HCT116 (cell line): ENCODE measurements at regions not wholly inside any gene's neighbourhood (a gene's known extent, or its start where the extent isn't known, plus 50 kb on each side); places are given as distances from the start of the nearest gene placed in this dataset.

Experiments
- ATAC-seq: fragments of 200-7000 bp; cut with Tn5 transposase; 2 replicates; pipeline ENCODE4 v1.9.1; 2020; ENCODE audit warnings: mild to moderate bottlenecking, moderate library complexity
- BruUV-seq: library from RNA; stranded (reverse); fragments of 400-500 nt; replicated peaks from 2 replicates; lab custom pipeline; 2021; lab: Mats Ljungman, UMichigan
- CTCF ChIA-PET: fragments of 300-600 bp; sonication (Branson Sonifier 250); formaldehyde crosslinking; loops from one replicate; lab custom pipeline; 2021; ENCODE audit warnings: antibody characterized with exemption; lab: Charles Lee
- POLR2A ChIA-PET: fragments of 300-600, 350-600 bp; sonication (Branson Sonifier 250); formaldehyde crosslinking; loops from one replicate; lab custom pipeline; 2021; ENCODE audit warnings: antibody characterized with exemption; lab: Charles Lee
- RAD21 ChIA-PET, 2 experiments: fragments of 300-600 bp; sonication (Branson Sonifier 250); formaldehyde crosslinking; loops; one replicate each; lab custom pipeline; 2023; ENCODE audit warnings: low total read pairs in 2 of 2; ENCODE audit not compliant: uncharacterized antibody in 2 of 2, unreplicated experiment in 2 of 2, low non-redundant PET in 1 of 2; lab: Charles Lee
- DNase-seq: peaks from one replicate; pipeline ENCODE4 v3.0.0-alpha.2; 2010; ENCODE audit warnings: low read depth, low spot score
- H2AFZ ChIP-seq: fragments of 200-600 bp; shearing (Covaris generic), sonication (generic); 2 replicates; pipeline ENCODE4 v1.6.1; 2017; ENCODE audit warnings: low read depth, mixed run types, mixed read lengths, antibody characterized with exemption, low read length; ENCODE audit not compliant: poor library complexity, severe bottlenecking
- H3K27ac ChIP-seq: 2 replicates; pipeline ENCODE4 v1.5.1; 2012; ENCODE audit warnings: low read depth, low read length
- H3K27me3 ChIP-seq: fragments of 200-600 bp; sonication (generic); 2 replicates; pipeline ENCODE4 v1.6.1; 2016; ENCODE audit warnings: mixed run types, low read length, mixed read lengths; ENCODE audit not compliant: insufficient read depth
- H3K36me3 ChIP-seq, 2 experiments: fragments of 200-500 bp in 1 of 2; fragments of 200-600 bp in 1 of 2; sonication (Bioruptor generic) in 1 of 2; sonication (generic) in 1 of 2; 2 replicates each; pipeline versions ENCODE4 v1.5.1 to v1.6.1; 2014 to 2016; ENCODE audit warnings: low read length in 2 of 2, inconsistent platforms in 1 of 2, mixed read lengths in 1 of 2, mixed run types in 1 of 2; ENCODE audit not compliant: insufficient read depth in 2 of 2, control insufficient read depth in 1 of 2
- H3K4me1 ChIP-seq, 2 experiments: fragments of 200-600 bp in 1 of 2; sonication (generic) in 1 of 2; 2 replicates each; pipeline versions ENCODE4 v1.5.1 to v1.6.1; 2012 to 2017; ENCODE audit warnings: low read length in 2 of 2, inconsistent platforms in 1 of 2, mild to moderate bottlenecking in 1 of 2, mixed read lengths in 1 of 2, mixed run types in 1 of 2, moderate library complexity in 1 of 2; ENCODE audit not compliant: insufficient read depth in 2 of 2, control insufficient read depth in 1 of 2
- H3K4me2 ChIP-seq: fragments of 200-600 bp; sonication (generic); 2 replicates; pipeline ENCODE4 v1.6.1; 2017; ENCODE audit warnings: mixed run types, low read length, mixed read lengths
- H3K4me3 ChIP-seq, 2 experiments: fragments of 200-600 bp in 1 of 2; sonication (generic) in 1 of 2; replicated peaks in 1 of 2; 2 replicates each; pipeline ENCODE4 v1.5.1; 2011 to 2016; ENCODE audit warnings: low read length in 2 of 2, control low read depth in 1 of 2, low read depth in 1 of 2, mild to moderate bottlenecking in 1 of 2, mixed read lengths in 1 of 2, mixed run types in 1 of 2
- H3K79me2 ChIP-seq: fragments of 200-600 bp; sonication (generic); 2 replicates; pipeline ENCODE4 v1.6.1; 2017; ENCODE audit warnings: mild to moderate bottlenecking, mixed run types, low read length, moderate library complexity, mixed read lengths; ENCODE audit not compliant: insufficient read depth
- H3K9ac ChIP-seq: fragments of 200-600 bp; sonication (generic); 2 replicates; pipeline ENCODE4 v1.6.1; 2016; ENCODE audit warnings: low read length, mixed read lengths
- H3K9me2 ChIP-seq: fragments of 200-600 bp; sonication (generic), shearing (Covaris generic); 2 replicates; pipeline ENCODE4 v1.6.1; 2017; ENCODE audit warnings: mixed run types, mild to moderate bottlenecking, moderate library complexity; ENCODE audit not compliant: insufficient read depth
- H3K9me3 ChIP-seq, 2 experiments: fragments of 200-500 bp in 1 of 2; fragments of 200-600 bp in 1 of 2; sonication (Bioruptor generic) in 1 of 2; sonication (generic) in 1 of 2; 2 replicates each; pipeline ENCODE4 v1.6.1; 2014 to 2017; ENCODE audit warnings: low read length in 2 of 2, mixed read lengths in 2 of 2, inconsistent platforms in 1 of 2, low read depth in 1 of 2, mild to moderate bottlenecking in 1 of 2, mixed run types in 1 of 2, moderate library complexity in 1 of 2; ENCODE audit not compliant: control insufficient read depth in 1 of 2, insufficient read depth in 1 of 2
- H4K20me1 ChIP-seq: fragments of 200-600 bp; sonication (generic), shearing (Covaris generic); 2 replicates; pipeline ENCODE4 v1.6.1; 2017; ENCODE audit warnings: mixed run types, mild to moderate bottlenecking, moderate library complexity; ENCODE audit not compliant: insufficient read depth
- CBX3 ChIP-seq: IDR thresholded peaks from 2 replicates; pipeline ENCODE4 v1.6.1; 2012; ENCODE audit warnings: low read depth
- CEBPB ChIP-seq: IDR thresholded peaks from 2 replicates; pipeline ENCODE4 v1.6.1; 2012; ENCODE audit warnings: low read depth
- EGR1 ChIP-seq: IDR thresholded peaks from 2 replicates; pipeline ENCODE4 v1.6.1; 2012; ENCODE audit warnings: low read depth
- EZH2phosphoT487 ChIP-seq: fragments of 200-600 bp; IDR thresholded peaks from 2 replicates; pipeline ENCODE4 v1.6.1; 2018; ENCODE audit warnings: antibody characterized with exemption, borderline replicate concordance
- MAX ChIP-seq: IDR thresholded peaks from 2 replicates; pipeline ENCODE4 v1.6.1; 2012
- POLR2A ChIP-seq: IDR thresholded peaks from 2 replicates; pipeline ENCODE4 v1.7.0; 2011; ENCODE audit warnings: borderline replicate concordance; ENCODE audit not compliant: insufficient read depth, insufficient read length; ENCODE audit errors: extremely low read depth
- POLR2AphosphoS5 ChIP-seq: IDR thresholded peaks from 2 replicates; pipeline ENCODE4 v1.6.1; 2011; ENCODE audit warnings: mild to moderate bottlenecking, low read depth, low read length, moderate library complexity
- RAD21 ChIP-seq: IDR thresholded peaks from 2 replicates; pipeline ENCODE4 v1.6.1; 2012; ENCODE audit warnings: low read depth, mild to moderate bottlenecking
- REST ChIP-seq: IDR thresholded peaks from 2 replicates; pipeline ENCODE4 v1.6.1; 2012; ENCODE audit warnings: low read depth
- SP1 ChIP-seq: IDR thresholded peaks from 2 replicates; pipeline ENCODE4 v1.6.1; 2012; ENCODE audit warnings: low read depth
- SRF ChIP-seq: IDR thresholded peaks from 2 replicates; pipeline ENCODE4 v1.6.1; 2012; ENCODE audit warnings: low read depth
- TCF7L2 ChIP-seq: IDR thresholded peaks from 2 replicates; pipeline ENCODE4 v1.7.0; 2011; ENCODE audit warnings: borderline replicate concordance, inconsistent platforms; ENCODE audit not compliant: insufficient read depth, insufficient read length; ENCODE audit errors: extremely low read depth
- ZNF274 ChIP-seq: fragments of 200-500 bp; sonication (Bioruptor generic); IDR thresholded peaks from 2 replicates; pipeline ENCODE4 v1.6.1; 2014; ENCODE audit warnings: mild to moderate bottlenecking, low read depth, low read length, inconsistent platforms
- intact Hi-C: fragments of 100-400 bp; cut with micrococcal nuclease; formaldehyde crosslinking; loops from 2 replicates; pipeline ENCODE4 v1.10.0; 2022
- TF ChIP-seq, protein P1 (sequence below), 3 experiments: fragments of 200-600 bp in 1 of 3; sonication (generic) in 1 of 3; IDR thresholded peaks in 2 of 3; conservative IDR thresholded peaks in 1 of 3; 2 replicates each; pipeline ENCODE4 v1.5.1; 2012 to 2017; ENCODE audit warnings: low read depth in 2 of 3, low read length in 2 of 3, antibody characterized with exemption in 1 of 3, borderline replicate concordance in 1 of 3, control low read depth in 1 of 3, mild to moderate bottlenecking in 1 of 3, mixed read lengths in 1 of 3, mixed run types in 1 of 3, moderate library complexity in 1 of 3; ENCODE audit not compliant: insufficient read depth in 1 of 3

DNA sequence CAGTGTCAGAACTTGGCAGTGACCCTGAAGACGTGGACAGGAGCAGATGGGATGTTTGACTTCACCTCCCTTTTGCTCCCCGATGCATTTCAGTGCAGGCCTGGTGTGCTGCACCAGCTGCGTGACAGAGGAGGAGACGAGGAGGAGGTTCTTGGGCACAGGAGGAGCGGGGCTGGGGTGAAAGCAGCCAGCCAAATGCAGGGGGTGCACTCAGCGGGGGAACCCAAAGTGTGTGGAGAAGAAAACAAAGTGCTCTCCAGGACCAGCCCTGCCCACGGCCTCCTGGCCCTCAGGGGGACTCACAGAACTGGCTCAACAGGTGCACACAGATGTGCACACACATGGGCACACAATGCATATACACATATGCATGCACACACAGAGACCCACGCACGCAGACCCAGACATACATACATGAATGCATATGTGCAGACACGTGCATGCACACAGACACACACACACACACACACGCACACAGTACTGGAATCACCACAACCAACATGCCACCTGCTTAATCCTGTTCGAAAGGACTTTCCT lies 91.7 kb upstream of the SFSWAP start:
- H3K9me2 ChIP-seq = no peaks in the 10 kb centered on the region
- CTCF ChIA-PET = no interaction called here
- H3K27me3 ChIP-seq = peaks cover 17% of the 10 kb centered on the region
- H3K4me1 ChIP-seq = no peaks in the 10 kb centered on the region
- no peak overlapping the region for H2AFZ ChIP-seq
- H4K20me1 ChIP-seq = no peaks in the 10 kb centered on the region
- no peak overlapping the region for H3K4me2 ChIP-seq
- no TSS peak for BruUV-seq
- no peaks in the 10 kb centered on the region for H3K79me2 ChIP-seq
- ATAC-seq (no peak), DNase-seq (no peak)
- H3K9me3 ChIP-seq = no peaks in the 10 kb centered on the region
- H3K27ac ChIP-seq = no peak overlapping the region
- intact Hi-C loops = no loop called here
- TF ChIP-seq CEBPB = no peak
- TF ChIP-seq CBX3 = no peak
- TF ChIP-seq SRF = no peak
- TF ChIP-seq ZNF274 = no peak
- no peak for TF ChIP-seq EGR1
- RAD21 ChIA-PET = no interaction called here
- H3K36me3 ChIP-seq = no peaks in the 10 kb centered on the region
- no peak overlapping the region for H3K9ac ChIP-seq
- POLR2A ChIA-PET = no interaction called here
- no peak overlapping the region for H3K4me3 ChIP-seq

DNA sequence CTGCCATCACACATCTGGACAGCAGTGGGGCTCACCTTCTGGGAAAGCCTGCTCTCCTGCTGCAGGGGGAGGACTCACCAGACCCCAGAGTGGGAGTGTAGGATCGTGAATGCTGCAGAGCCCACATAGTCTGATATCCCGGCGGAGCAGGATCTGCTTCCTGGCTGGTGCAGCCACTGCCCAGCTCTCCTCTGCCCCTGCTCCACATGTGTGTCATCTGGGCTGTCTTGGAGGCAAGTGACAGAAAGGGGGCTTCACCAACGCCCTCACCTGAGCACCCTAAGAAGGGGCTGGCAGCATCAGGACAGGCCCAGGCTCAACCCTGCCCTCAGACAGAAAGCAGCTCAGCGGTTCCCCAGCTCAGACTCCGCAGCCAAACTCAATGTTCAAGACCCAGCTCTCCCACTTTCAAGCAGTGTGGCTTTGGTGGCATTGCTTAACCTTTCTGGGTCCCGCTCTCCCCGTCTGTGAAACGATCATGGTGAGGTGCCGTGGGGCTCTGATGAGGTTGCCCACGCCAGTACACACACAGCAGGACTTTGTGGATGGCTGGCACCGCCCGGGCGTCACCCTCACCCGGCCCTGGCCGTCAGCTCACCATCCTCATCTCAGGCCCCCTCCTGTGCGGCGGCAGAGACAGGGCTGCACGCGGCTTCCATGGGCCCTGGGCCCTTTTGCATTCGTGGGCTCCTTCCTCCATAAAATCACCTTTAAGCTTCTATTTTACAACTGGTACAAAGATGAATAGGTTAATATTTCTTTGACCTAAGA lies 91.0 kb upstream of the SFSWAP start:
- Histone ChIP-seq H3K79me2 (no peaks in the 10 kb centered on the region), H3K9ac (no peak overlapping the region), H2AFZ (no peak overlapping the region), H3K4me2 (no peak overlapping the region), H4K20me1 (no peaks in the 10 kb centered on the region), H3K4me3 (no peak overlapping the region), H3K9me3 (no peaks in the 10 kb centered on the region), H3K36me3 (no peaks in the 10 kb centered on the region), H3K4me1 (no peaks in the 10 kb centered on the region), H3K27me3 (peaks cover 17% of the 10 kb centered on the region), H3K9me2 (no peaks in the 10 kb centered on the region), H3K27ac (no peak overlapping the region)
- no TSS peak for BruUV-seq
- ChIA-PET CTCF (no interaction called here), POLR2A (no interaction called here), RAD21 (no interaction called here)
- intact Hi-C loops = no loop called here
- DNase-seq = no peak
- no peak for ATAC-seq
- TF ChIP-seq POLR2A = no peak
- TF ChIP-seq TCF7L2 = no peak
- TF ChIP-seq SRF = no peak
- no peak for TF ChIP-seq CBX3
- no peak for TF ChIP-seq RAD21
- no peak for TF ChIP-seq CEBPB
- TF ChIP-seq REST = no peak
- no peak for TF ChIP-seq POLR2AphosphoS5
- TF ChIP-seq, protein P1, sequence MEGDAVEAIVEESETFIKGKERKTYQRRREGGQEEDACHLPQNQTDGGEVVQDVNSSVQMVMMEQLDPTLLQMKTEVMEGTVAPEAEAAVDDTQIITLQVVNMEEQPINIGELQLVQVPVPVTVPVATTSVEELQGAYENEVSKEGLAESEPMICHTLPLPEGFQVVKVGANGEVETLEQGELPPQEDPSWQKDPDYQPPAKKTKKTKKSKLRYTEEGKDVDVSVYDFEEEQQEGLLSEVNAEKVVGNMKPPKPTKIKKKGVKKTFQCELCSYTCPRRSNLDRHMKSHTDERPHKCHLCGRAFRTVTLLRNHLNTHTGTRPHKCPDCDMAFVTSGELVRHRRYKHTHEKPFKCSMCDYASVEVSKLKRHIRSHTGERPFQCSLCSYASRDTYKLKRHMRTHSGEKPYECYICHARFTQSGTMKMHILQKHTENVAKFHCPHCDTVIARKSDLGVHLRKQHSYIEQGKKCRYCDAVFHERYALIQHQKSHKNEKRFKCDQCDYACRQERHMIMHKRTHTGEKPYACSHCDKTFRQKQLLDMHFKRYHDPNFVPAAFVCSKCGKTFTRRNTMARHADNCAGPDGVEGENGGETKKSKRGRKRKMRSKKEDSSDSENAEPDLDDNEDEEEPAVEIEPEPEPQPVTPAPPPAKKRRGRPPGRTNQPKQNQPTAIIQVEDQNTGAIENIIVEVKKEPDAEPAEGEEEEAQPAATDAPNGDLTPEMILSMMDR (IDR thresholded peaks at IDR 0.05 in 2 of 3, conservative IDR thresholded peaks at IDR 0.05 in 1 of 3; ENCODE audit: borderline replicate concordance in 1 of 3, insufficient read depth in 1 of 3, low read depth in 2 of 3, low read length in 2 of 3) = no peak
- TF ChIP-seq MAX = no peak
- no peak for TF ChIP-seq SP1
- TF ChIP-seq EZH2phosphoT487 = no peak
- TF ChIP-seq EGR1 = no peak
